PC-3 (cell line): ENCODE measurements at regions not wholly inside any gene's neighbourhood (a gene's known extent, or its start where the extent isn't known, plus 50 kb on each side); places are given as distances from the start of the nearest gene placed in this dataset.

Experiments used
- EZH2 ChIP-seq: fragments of 300-600 bp; sonication (generic); IDR thresholded peaks from one replicate; pipeline ENCODE4 v1.6.1; 2017; ENCODE audit warnings: antibody characterized with exemption, mild to moderate bottlenecking, low read length; ENCODE audit not compliant: unreplicated experiment
- EZH2phosphoT487 ChIP-seq: fragments of 300-600 bp; sonication (generic); IDR thresholded peaks from 2 replicates; pipeline ENCODE4 v1.6.1; 2018; ENCODE audit warnings: mild to moderate bottlenecking, antibody characterized with exemption, low read length, borderline replicate concordance
- TF ChIP-seq, protein P1 (sequence below): fragments of 300-600 bp; sonication (generic); conservative IDR thresholded peaks from 2 replicates; pipeline ENCODE4 v1.5.1; 2017; ENCODE audit warnings: antibody characterized with exemption, low read depth, mild to moderate bottlenecking, low read length

DNA sequence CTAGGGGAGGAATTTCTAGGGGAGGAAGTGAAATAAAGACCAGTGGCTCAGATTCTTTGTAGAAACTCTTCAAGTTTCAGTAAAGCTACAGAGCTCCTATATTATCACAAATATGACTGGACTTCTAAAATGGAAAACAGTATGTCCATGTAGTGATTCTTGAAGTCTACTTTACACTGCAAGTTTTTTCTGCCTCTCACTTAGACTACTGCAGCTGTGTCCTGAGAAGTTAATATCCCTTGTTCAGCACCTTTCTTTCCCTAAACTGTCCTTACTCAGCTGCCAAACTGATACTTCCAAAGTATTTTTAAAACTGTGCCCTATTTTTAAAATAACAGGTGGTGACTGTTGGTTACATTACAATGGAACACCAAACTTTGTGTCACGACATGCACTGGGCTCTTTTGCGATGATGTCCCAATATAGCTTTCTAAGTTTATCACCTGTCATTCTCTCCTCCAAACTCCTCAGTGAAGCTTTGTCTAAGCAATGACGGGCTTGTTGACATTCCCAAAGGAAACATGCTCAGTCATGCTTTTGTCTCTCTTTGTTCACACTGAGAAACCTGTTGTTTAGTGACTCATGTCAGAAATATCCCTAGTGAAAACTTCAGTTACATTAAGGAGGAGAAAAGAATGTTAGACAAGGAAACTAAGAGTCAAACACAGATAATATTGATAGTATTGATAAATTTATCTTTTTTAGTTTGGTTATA is 341.1 kb downstream of the ARL6IP6 start:
- TF ChIP-seq, protein P1, sequence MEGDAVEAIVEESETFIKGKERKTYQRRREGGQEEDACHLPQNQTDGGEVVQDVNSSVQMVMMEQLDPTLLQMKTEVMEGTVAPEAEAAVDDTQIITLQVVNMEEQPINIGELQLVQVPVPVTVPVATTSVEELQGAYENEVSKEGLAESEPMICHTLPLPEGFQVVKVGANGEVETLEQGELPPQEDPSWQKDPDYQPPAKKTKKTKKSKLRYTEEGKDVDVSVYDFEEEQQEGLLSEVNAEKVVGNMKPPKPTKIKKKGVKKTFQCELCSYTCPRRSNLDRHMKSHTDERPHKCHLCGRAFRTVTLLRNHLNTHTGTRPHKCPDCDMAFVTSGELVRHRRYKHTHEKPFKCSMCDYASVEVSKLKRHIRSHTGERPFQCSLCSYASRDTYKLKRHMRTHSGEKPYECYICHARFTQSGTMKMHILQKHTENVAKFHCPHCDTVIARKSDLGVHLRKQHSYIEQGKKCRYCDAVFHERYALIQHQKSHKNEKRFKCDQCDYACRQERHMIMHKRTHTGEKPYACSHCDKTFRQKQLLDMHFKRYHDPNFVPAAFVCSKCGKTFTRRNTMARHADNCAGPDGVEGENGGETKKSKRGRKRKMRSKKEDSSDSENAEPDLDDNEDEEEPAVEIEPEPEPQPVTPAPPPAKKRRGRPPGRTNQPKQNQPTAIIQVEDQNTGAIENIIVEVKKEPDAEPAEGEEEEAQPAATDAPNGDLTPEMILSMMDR: no peak
- no peak for TF ChIP-seq EZH2
- no peak for TF ChIP-seq EZH2phosphoT487
